Lower leg skin (tissue), 3 donors: ENCODE measurements at regions not wholly inside any gene's neighbourhood (a gene's known extent, or its start where the extent isn't known, plus 50 kb on each side); places are given as distances from the start of the nearest gene placed in this dataset.

ENCODE experiments used
- POLR2A ChIP-seq, 2 donors: fragments of 450-650 bp; IDR thresholded peaks; one replicate each; pipeline ENCODE4 v1.6.1; 2016 to 2017; ENCODE audit warnings: antibody characterized with exemption in 2 of 2, mild to moderate bottlenecking in 1 of 2, moderate library complexity in 1 of 2
- TF ChIP-seq, protein P1 (sequence below), 3 donors: fragments of 450-650 bp; IDR thresholded peaks; one replicate each; pipeline ENCODE4 v1.5.1; 2016; ENCODE audit warnings: antibody characterized with exemption in 3 of 3, mild to moderate bottlenecking in 3 of 3, moderate library complexity in 2 of 3

DNA sequence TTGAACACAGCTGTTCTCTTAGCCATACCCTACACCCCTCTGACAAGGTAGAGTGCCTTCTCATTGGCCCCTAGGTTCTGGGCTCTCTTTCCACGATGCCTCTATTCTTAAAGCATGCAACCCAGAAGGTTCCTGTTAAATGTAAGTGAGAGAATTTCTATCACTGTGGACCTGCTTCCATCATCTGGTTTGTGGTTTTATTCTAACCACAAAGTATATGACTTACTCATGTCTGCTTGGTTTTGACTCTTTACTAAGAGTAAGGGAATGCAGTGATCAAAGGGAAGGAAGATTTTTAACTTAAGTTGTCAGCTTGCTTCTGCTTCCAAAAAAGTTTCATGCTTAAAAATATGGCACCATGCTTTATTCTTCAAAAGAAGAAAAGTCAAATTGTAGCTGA lies 80.2 kb downstream of the ANKEF1 start:
- TF ChIP-seq, protein P1, sequence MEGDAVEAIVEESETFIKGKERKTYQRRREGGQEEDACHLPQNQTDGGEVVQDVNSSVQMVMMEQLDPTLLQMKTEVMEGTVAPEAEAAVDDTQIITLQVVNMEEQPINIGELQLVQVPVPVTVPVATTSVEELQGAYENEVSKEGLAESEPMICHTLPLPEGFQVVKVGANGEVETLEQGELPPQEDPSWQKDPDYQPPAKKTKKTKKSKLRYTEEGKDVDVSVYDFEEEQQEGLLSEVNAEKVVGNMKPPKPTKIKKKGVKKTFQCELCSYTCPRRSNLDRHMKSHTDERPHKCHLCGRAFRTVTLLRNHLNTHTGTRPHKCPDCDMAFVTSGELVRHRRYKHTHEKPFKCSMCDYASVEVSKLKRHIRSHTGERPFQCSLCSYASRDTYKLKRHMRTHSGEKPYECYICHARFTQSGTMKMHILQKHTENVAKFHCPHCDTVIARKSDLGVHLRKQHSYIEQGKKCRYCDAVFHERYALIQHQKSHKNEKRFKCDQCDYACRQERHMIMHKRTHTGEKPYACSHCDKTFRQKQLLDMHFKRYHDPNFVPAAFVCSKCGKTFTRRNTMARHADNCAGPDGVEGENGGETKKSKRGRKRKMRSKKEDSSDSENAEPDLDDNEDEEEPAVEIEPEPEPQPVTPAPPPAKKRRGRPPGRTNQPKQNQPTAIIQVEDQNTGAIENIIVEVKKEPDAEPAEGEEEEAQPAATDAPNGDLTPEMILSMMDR (IDR thresholded peaks at IDR 0.05): no peak
- no peak for TF ChIP-seq POLR2A (IDR thresholded peaks at IDR 0.05)
